WERI-Rb-1 (cell line): ENCODE measurements at regions not wholly inside any gene's neighbourhood (a gene's known extent, or its start where the extent isn't known, plus 50 kb on each side); places are given as distances from the start of the nearest gene placed in this dataset.

ENCODE experiments used
- DNase-seq: peaks from one replicate; pipeline ENCODE4 v3.0.0-alpha.2; 2020
- H3K27ac ChIP-seq: fragments of 250-450 bp; sonication (Bioruptor Pico); 2 replicates; pipeline ENCODE4 v1.5.1; 2020; ENCODE audit warnings: mild to moderate bottlenecking, moderate library complexity
- H3K27me3 ChIP-seq: fragments of 250-450 bp; sonication (Bioruptor Pico); 2 replicates; pipeline ENCODE4 v1.5.1; 2021; ENCODE audit warnings: mild to moderate bottlenecking, low read depth, moderate library complexity; ENCODE audit not compliant: insufficient read depth, severe bottlenecking
- H3K36me3 ChIP-seq: fragments of 250-450 bp; sonication (Bioruptor Pico); 2 replicates; pipeline ENCODE4 v1.5.1; 2020; ENCODE audit warnings: mild to moderate bottlenecking, moderate library complexity
- H3K4me3 ChIP-seq: 2 replicates; pipeline ENCODE4 v1.5.1; 2011; ENCODE audit warnings: low read depth, mild to moderate bottlenecking, control low read depth, low read length
- H3K9me3 ChIP-seq: fragments of 250-450 bp; sonication (Bioruptor Pico); 2 replicates; pipeline ENCODE4 v1.5.1; 2021; ENCODE audit warnings: mild to moderate bottlenecking, moderate library complexity; ENCODE audit not compliant: severe bottlenecking
- CTCF ChIP-seq: IDR thresholded peaks from 2 replicates; pipeline ENCODE4 v1.5.1; 2011; ENCODE audit warnings: low read depth, mild to moderate bottlenecking, control low read depth, inconsistent platforms, low read length

GRCh38 chr18:28793901-28794300, 617.0 kb upstream of the CDH2 start:
- Histone ChIP-seq H3K4me3 (no peak overlapping the region), H3K27ac (no peak overlapping the region), H3K27me3 (no peaks in the 10 kb centered on the region)

GRCh38 chr18:28792404-28793086, 615.6 kb upstream of the CDH2 start:
- DNase-seq: no peak
- Histone ChIP-seq H3K9me3 (no peaks in the 10 kb centered on the region), H3K27me3 (no peaks in the 10 kb centered on the region), H3K36me3 (no peaks in the 10 kb centered on the region), H3K4me3 (no peak overlapping the region), H3K27ac (no peak overlapping the region)
- no peak for TF ChIP-seq CTCF

More at GRCh38 chr18:28793901-28794300, 617.0 kb upstream of the CDH2 start:
- no peak for TF ChIP-seq CTCF
- Histone ChIP-seq H3K36me3 (no peaks in the 10 kb centered on the region), H3K9me3 (no peaks in the 10 kb centered on the region)
- no peak for DNase-seq

- no peak overlapping the region for H3K4me3 ChIP-seq
- H3K9me3 ChIP-seq: no peaks in the 10 kb centered on the region
- no peak for TF ChIP-seq CTCF
- DNase-seq: no peak
- no peaks in the 10 kb centered on the region for H3K36me3 ChIP-seq
- no peak overlapping the region for H3K27ac ChIP-seq
- H3K27me3 ChIP-seq: no peaks in the 10 kb centered on the region
These were observed 614.2 kb upstream of the CDH2 start for GRCh38 chr18:28791101-28791500.

GRCh38 chr18:28789502-28789901, 612.6 kb upstream of the CDH2 start:
- TF ChIP-seq CTCF: no peak
- Histone ChIP-seq H3K27me3 (no peaks in the 10 kb centered on the region), H3K36me3 (no peaks in the 10 kb centered on the region), H3K4me3 (no peak overlapping the region), H3K9me3 (no peaks in the 10 kb centered on the region), H3K27ac (no peak overlapping the region)
- no peak for DNase-seq

- Histone ChIP-seq H3K27ac (no peak overlapping the region), H3K36me3 (no peaks in the 10 kb centered on the region), H3K27me3 (no peaks in the 10 kb centered on the region), H3K9me3 (no peaks in the 10 kb centered on the region), H3K4me3 (no peak overlapping the region)
- TF ChIP-seq CTCF: no peak
- no peak for DNase-seq
These were observed 610.0 kb upstream of the CDH2 start for GRCh38 chr18:28786926-28787325.
